ENCODE measurements at regions not wholly inside any gene's neighbourhood (a gene's known extent, or its start where the extent isn't known, plus 50 kb on each side); places are given as distances from the start of the nearest gene placed in this dataset.

DNA sequence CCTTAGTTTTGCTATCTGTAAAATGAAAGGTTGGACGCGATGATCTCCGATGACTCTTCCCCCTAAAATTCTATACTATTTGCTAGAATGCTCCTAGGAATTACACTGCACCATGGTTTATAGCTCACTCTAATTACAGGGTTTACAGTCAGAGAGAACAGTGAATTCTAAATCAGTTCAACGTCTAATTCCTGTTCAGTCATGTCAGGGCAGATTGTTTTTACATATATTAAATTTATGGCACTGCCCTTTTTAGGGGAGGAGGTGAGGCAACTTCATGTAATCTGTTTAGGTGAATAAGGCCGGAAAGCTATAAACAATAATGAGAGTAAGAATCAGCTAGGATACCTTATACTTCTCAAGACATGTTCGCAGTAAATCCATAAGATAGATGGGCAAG lies 293.9 kb downstream of the BAMBI start:
- DNase-seq = no peak
- no peaks in the 10 kb centered on the region for H3K9me3 ChIP-seq (ENCODE audit: control extremely low read depth in 1 of 5, control insufficient read depth in 4 of 5, insufficient read depth in 2 of 5, low read depth in 1 of 5, low read length in 4 of 5)
- H3K4me3 ChIP-seq (ENCODE audit: control insufficient read depth in 1 of 7, extremely low read depth in 1 of 7, insufficient read depth in 4 of 7, low read depth in 2 of 7, low read length in 6 of 7) = no peak overlapping the region
- POLR2A ChIA-PET = no interaction called here
- 100% methylated on average over 3 of the region's 6 CpGs for WGBS (ENCODE audit: insufficient coverage)
- H3K27ac ChIP-seq (ENCODE audit: insufficient read depth in 1 of 2, low read depth in 1 of 2, low read length in 2 of 2, poor library complexity in 1 of 2, severe bottlenecking in 2 of 2) = no peak overlapping the region
- H3K4me1 ChIP-seq (ENCODE audit: control extremely low read depth in 1 of 4, control insufficient read depth in 4 of 4, insufficient read depth in 4 of 4, low read length in 3 of 4) = no peaks in the 10 kb centered on the region
- CTCF ChIA-PET = no interaction called here
- H3K36me3 ChIP-seq (ENCODE audit: control insufficient read depth in 4 of 4, insufficient read depth in 4 of 4, low read length in 3 of 4) = no peaks in the 10 kb centered on the region
- no peaks in the 10 kb centered on the region for H3K27me3 ChIP-seq (replicated peaks in 2 of 5; ENCODE audit: control insufficient read depth in 4 of 5, insufficient read depth in 5 of 5, low read length in 4 of 5)

GRCh38 chr10:28971764-28972163 lies 294.4 kb downstream of the BAMBI start:
- POLR2A ChIA-PET = no interaction called here
- Histone ChIP-seq H3K36me3 (ENCODE audit: control insufficient read depth in 4 of 4, insufficient read depth in 4 of 4, low read length in 3 of 4) (no peaks in the 10 kb centered on the region), H3K4me1 (ENCODE audit: control extremely low read depth in 1 of 4, control insufficient read depth in 4 of 4, insufficient read depth in 4 of 4, low read length in 3 of 4) (no peaks in the 10 kb centered on the region), H3K9me3 (ENCODE audit: control extremely low read depth in 1 of 5, control insufficient read depth in 4 of 5, insufficient read depth in 2 of 5, low read depth in 1 of 5, low read length in 4 of 5) (no peaks in the 10 kb centered on the region), H3K27me3 (replicated peaks in 2 of 5; ENCODE audit: control insufficient read depth in 4 of 5, insufficient read depth in 5 of 5, low read length in 4 of 5) (no peaks in the 10 kb centered on the region), H3K27ac (ENCODE audit: insufficient read depth in 1 of 2, low read depth in 1 of 2, low read length in 2 of 2, poor library complexity in 1 of 2, severe bottlenecking in 2 of 2) (no peak overlapping the region), H3K4me3 (ENCODE audit: control insufficient read depth in 1 of 7, extremely low read depth in 1 of 7, insufficient read depth in 4 of 7, low read depth in 2 of 7, low read length in 6 of 7) (no peak overlapping the region)
- no peak for DNase-seq
- CTCF ChIA-PET = no interaction called here
- 100% methylated on average over 3 of the region's 5 CpGs for whole genome bisulfite sequencing (ENCODE audit: insufficient coverage)

- POLR2A ChIA-PET = interaction anchor here (0.6 kb wide), 1 partner anchor 10 kb away, joined by 3 read pairs; no protein-coding TSS in a partner anchor
- Histone ChIP-seq H3K4me3 (ENCODE audit: control insufficient read depth in 1 of 7, extremely low read depth in 1 of 7, insufficient read depth in 4 of 7, low read depth in 2 of 7, low read length in 6 of 7) (no peak overlapping the region), H3K36me3 (ENCODE audit: control insufficient read depth in 4 of 4, insufficient read depth in 4 of 4, low read length in 3 of 4) (no peaks in the 10 kb centered on the region), H3K9me3 (ENCODE audit: control extremely low read depth in 1 of 5, control insufficient read depth in 4 of 5, insufficient read depth in 2 of 5, low read depth in 1 of 5, low read length in 4 of 5) (peaks cover 0 to 2% (median 0%) of the 10 kb centered on the region in 5 experiments), H3K27me3 (replicated peaks in 2 of 5; ENCODE audit: control insufficient read depth in 4 of 5, insufficient read depth in 5 of 5, low read length in 4 of 5) (no peaks in the 10 kb centered on the region), H3K27ac (ENCODE audit: insufficient read depth in 1 of 2, low read depth in 1 of 2, low read length in 2 of 2, poor library complexity in 1 of 2, severe bottlenecking in 2 of 2) (no peak overlapping the region), H3K4me1 (ENCODE audit: control extremely low read depth in 1 of 4, control insufficient read depth in 4 of 4, insufficient read depth in 4 of 4, low read length in 3 of 4) (no peaks in the 10 kb centered on the region)
- WGBS (ENCODE audit: insufficient coverage) = 89% methylated on average over 7 of the region's 12 CpGs
- CTCF ChIA-PET = interaction anchor here (1.8 kb wide), 1 partner anchor 18 kb away, joined by 4 read pairs; no protein-coding TSS in a partner anchor
- no peak for DNase-seq
Observed at GRCh38 chr10:28973309-28973972, 296.1 kb downstream of the BAMBI start.

DNA sequence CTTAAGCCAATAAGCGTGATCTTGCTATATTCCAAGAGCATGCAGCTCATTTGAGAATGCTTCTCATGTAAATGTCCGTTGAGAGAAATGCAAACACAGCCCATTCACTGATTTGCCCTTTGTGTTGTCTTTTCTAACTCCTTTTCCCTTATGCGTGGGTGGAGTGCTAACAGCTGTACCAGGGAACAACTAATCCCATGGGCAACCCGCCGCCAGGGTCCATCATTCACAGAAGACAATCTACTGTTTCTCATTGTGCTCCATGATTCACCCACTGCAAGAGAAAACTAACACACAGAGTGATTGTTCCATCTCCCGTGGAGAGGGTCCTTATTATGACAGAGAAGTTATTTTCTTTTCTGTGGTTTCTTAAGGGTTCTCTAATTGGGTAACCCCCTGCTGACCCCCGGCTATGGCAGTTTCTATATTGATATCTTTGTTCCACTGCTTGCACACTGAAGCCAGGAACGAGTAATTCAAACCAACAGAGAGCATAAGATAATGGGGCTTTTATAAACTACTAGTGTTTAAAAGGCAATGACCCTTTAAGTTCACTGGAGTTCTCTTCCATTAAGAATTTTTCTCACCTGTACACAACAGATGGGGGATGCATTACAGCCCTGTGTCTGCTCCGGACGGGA lies 298.7 kb downstream of the BAMBI start:
- no peak overlapping the region for H3K27ac ChIP-seq (ENCODE audit: insufficient read depth in 1 of 2, low read depth in 1 of 2, low read length in 2 of 2, poor library complexity in 1 of 2, severe bottlenecking in 2 of 2)
- WGBS (ENCODE audit: insufficient coverage) = 95% methylated on average over 5 of the region's 10 CpGs
- H3K4me3 ChIP-seq (ENCODE audit: control insufficient read depth in 1 of 7, extremely low read depth in 1 of 7, insufficient read depth in 4 of 7, low read depth in 2 of 7, low read length in 6 of 7) = no peak overlapping the region
- peaks cover 0 to 2% (median 0%) of the 10 kb centered on the region in 5 experiments for H3K9me3 ChIP-seq (ENCODE audit: control extremely low read depth in 1 of 5, control insufficient read depth in 4 of 5, insufficient read depth in 2 of 5, low read depth in 1 of 5, low read length in 4 of 5)
- H3K27me3 ChIP-seq (replicated peaks in 2 of 5; ENCODE audit: control insufficient read depth in 4 of 5, insufficient read depth in 5 of 5, low read length in 4 of 5) = no peaks in the 10 kb centered on the region
- POLR2A ChIA-PET = no interaction called here
- H3K4me1 ChIP-seq (ENCODE audit: control extremely low read depth in 1 of 4, control insufficient read depth in 4 of 4, insufficient read depth in 4 of 4, low read length in 3 of 4) = no peaks in the 10 kb centered on the region
- H3K36me3 ChIP-seq (ENCODE audit: control insufficient read depth in 4 of 4, insufficient read depth in 4 of 4, low read length in 3 of 4) = no peaks in the 10 kb centered on the region
- CTCF ChIA-PET = interaction anchor here (0.9 to 2.2 kb wide), 2 partner anchors 13 to 16 kb away, joined by 4 to 9 read pairs; no protein-coding TSS in a partner anchor
- DNase-seq = peak in 1 of 3 donors; percentile 3

DNA sequence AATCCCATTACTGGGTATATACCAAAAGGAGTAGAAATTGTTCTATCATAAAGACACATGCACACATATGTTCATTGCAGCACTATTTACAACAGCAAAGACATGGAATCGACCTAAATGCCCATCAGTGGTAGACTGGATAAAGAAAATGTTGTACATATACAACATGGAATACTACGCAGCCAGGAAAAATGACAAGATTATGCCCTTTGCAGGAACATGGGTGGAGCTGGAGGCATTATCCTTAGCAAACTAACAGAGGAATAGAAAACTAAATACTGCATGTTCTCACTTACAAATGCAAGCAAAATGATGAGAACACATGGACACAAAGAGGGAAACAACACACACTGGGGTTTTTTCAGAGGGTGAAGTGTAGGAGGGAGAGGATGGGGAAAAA lies 300.2 kb downstream of the BAMBI start:
- no peak overlapping the region for H3K4me3 ChIP-seq (ENCODE audit: control insufficient read depth in 1 of 7, extremely low read depth in 1 of 7, insufficient read depth in 4 of 7, low read depth in 2 of 7, low read length in 6 of 7)
- no peaks in the 10 kb centered on the region for H3K36me3 ChIP-seq (ENCODE audit: control insufficient read depth in 4 of 4, insufficient read depth in 4 of 4, low read length in 3 of 4)
- H3K27ac ChIP-seq (ENCODE audit: insufficient read depth in 1 of 2, low read depth in 1 of 2, low read length in 2 of 2, poor library complexity in 1 of 2, severe bottlenecking in 2 of 2) = no peak overlapping the region
- CTCF ChIA-PET = interaction anchor here (0.8 to 2.2 kb wide), 2 partner anchors 12 to 15 kb away, joined by 3 to 9 read pairs; no protein-coding TSS in a partner anchor
- H3K9me3 ChIP-seq (ENCODE audit: control extremely low read depth in 1 of 5, control insufficient read depth in 4 of 5, insufficient read depth in 2 of 5, low read depth in 1 of 5, low read length in 4 of 5) = peaks cover 0 to 2% (median 0%) of the 10 kb centered on the region in 5 experiments
- H3K27me3 ChIP-seq (replicated peaks in 2 of 5; ENCODE audit: control insufficient read depth in 4 of 5, insufficient read depth in 5 of 5, low read length in 4 of 5) = no peaks in the 10 kb centered on the region
- H3K4me1 ChIP-seq (ENCODE audit: control extremely low read depth in 1 of 4, control insufficient read depth in 4 of 4, insufficient read depth in 4 of 4, low read length in 3 of 4) = no peaks in the 10 kb centered on the region
- no peak for DNase-seq
- 80% methylated on average over 1 of the region's 2 CpGs for WGBS (ENCODE audit: insufficient coverage)
- POLR2A ChIA-PET = no interaction called here

- Histone ChIP-seq H3K36me3 (ENCODE audit: control insufficient read depth in 4 of 4, insufficient read depth in 4 of 4, low read length in 3 of 4) (no peaks in the 10 kb centered on the region), H3K4me1 (ENCODE audit: control extremely low read depth in 1 of 4, control insufficient read depth in 4 of 4, insufficient read depth in 4 of 4, low read length in 3 of 4) (peaks cover 0 to 8% (median 6%) of the 10 kb centered on the region in 4 experiments), H3K4me3 (ENCODE audit: control insufficient read depth in 1 of 7, extremely low read depth in 1 of 7, insufficient read depth in 4 of 7, low read depth in 2 of 7, low read length in 6 of 7) (no peak overlapping the region), H3K27ac (ENCODE audit: insufficient read depth in 1 of 2, low read depth in 1 of 2, low read length in 2 of 2, poor library complexity in 1 of 2, severe bottlenecking in 2 of 2) (no peak overlapping the region), H3K27me3 (replicated peaks in 2 of 5; ENCODE audit: control insufficient read depth in 4 of 5, insufficient read depth in 5 of 5, low read length in 4 of 5) (peaks cover 0 to 2% (median 0%) of the 10 kb centered on the region in 5 experiments), H3K9me3 (ENCODE audit: control extremely low read depth in 1 of 5, control insufficient read depth in 4 of 5, insufficient read depth in 2 of 5, low read depth in 1 of 5, low read length in 4 of 5) (peaks cover 0 to 2% (median 0%) of the 10 kb centered on the region in 5 experiments)
- POLR2A ChIA-PET = no interaction called here
- DNase-seq = no peak
- WGBS (ENCODE audit: insufficient coverage) = no CpG with 5 or more reads among the region's 2 CpGs
- CTCF ChIA-PET = no interaction called here
Observed at GRCh38 chr10:28980264-28980663, 302.9 kb downstream of the BAMBI start.

DNA sequence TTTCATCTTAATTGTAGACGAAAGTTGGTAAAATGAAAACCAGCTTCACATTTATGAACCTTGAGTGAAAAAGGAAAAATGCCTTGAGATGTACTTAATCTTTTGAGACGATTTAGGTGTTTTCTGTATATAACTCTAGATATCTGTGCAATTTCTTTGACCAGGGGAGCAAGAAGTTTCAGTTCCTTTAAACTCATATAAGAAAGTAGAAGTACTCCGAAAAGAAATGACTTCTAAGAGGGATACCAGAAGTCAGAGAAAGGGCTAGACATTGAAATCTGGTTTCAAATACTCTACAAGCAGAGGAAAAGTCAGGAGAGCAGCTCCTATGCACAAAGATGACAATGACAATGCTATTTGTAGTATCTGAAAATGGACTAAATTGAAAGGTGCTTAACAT lies 303.7 kb downstream of the BAMBI start:
- no peak overlapping the region for H3K27ac ChIP-seq (ENCODE audit: insufficient read depth in 1 of 2, low read depth in 1 of 2, low read length in 2 of 2, poor library complexity in 1 of 2, severe bottlenecking in 2 of 2)
- H3K4me1 ChIP-seq (ENCODE audit: control extremely low read depth in 1 of 4, control insufficient read depth in 4 of 4, insufficient read depth in 4 of 4, low read length in 3 of 4) = peaks cover 0 to 8% (median 6%) of the 10 kb centered on the region in 4 experiments
- no peak overlapping the region for H3K4me3 ChIP-seq (ENCODE audit: control insufficient read depth in 1 of 7, extremely low read depth in 1 of 7, insufficient read depth in 4 of 7, low read depth in 2 of 7, low read length in 6 of 7)
- H3K36me3 ChIP-seq (ENCODE audit: control insufficient read depth in 4 of 4, insufficient read depth in 4 of 4, low read length in 3 of 4) = no peaks in the 10 kb centered on the region
- WGBS (ENCODE audit: insufficient coverage) = 100% methylated on average over 1 of the region's 3 CpGs
- ChIA-PET POLR2A (no interaction called here), CTCF (interaction anchor here (2.2 kb wide), 1 partner anchor 10 kb away, joined by 5 read pairs; no protein-coding TSS in a partner anchor)
- DNase-seq = no peak
- peaks cover 0 to 2% (median 0%) of the 10 kb centered on the region in 5 experiments for H3K27me3 ChIP-seq (replicated peaks in 2 of 5; ENCODE audit: control insufficient read depth in 4 of 5, insufficient read depth in 5 of 5, low read length in 4 of 5)
- peaks cover 0 to 2% (median 0%) of the 10 kb centered on the region in 5 experiments for H3K9me3 ChIP-seq (ENCODE audit: control extremely low read depth in 1 of 5, control insufficient read depth in 4 of 5, insufficient read depth in 2 of 5, low read depth in 1 of 5, low read length in 4 of 5)
